GM12878 (cell line): ENCODE measurements at regions not wholly inside any gene's neighbourhood (a gene's known extent, or its start where the extent isn't known, plus 50 kb on each side); places are given as distances from the start of the nearest gene placed in this dataset.

ENCODE experiments used
- ATAC-seq: fragments of 200-7000 bp; cut with Tn5 transposase; 3 replicates; pipeline ENCODE4 v1.9.1; 2020; ENCODE audit warnings: mild to moderate bottlenecking, moderate library complexity
- BruUV-seq: library from RNA; stranded (reverse); fragments of 400-500 nt; replicated peaks from 2 replicates; lab custom pipeline; 2021; lab: Mats Ljungman, UMichigan
- CTCF ChIA-PET: fragments of 300-600 bp; sonication (Branson Sonifier 250); formaldehyde crosslinking; extraction: SDS; loops from one replicate; lab custom pipeline; 2021; ENCODE audit warnings: inconsistent platforms; lab: Yijun Ruan, JAX
- POLR2A ChIA-PET: fragments of 350-600 bp; formaldehyde crosslinking; extraction: SDS; loops from one replicate; lab custom pipeline; 2021; ENCODE audit warnings: inconsistent platforms; lab: Charles Lee
- RAD21 ChIA-PET: fragments of 300-600 bp; sonication (Branson Sonifier 250); formaldehyde crosslinking; loops from one replicate; lab custom pipeline; 2023; ENCODE audit warnings: antibody characterized with exemption; ENCODE audit not compliant: unreplicated experiment; lab: Charles Lee
- SMC1A ChIA-PET: fragments of 300-600 bp; sonication (Branson Sonifier 250); formaldehyde crosslinking; loops from one replicate; lab custom pipeline; 2023; ENCODE audit not compliant: unreplicated experiment, uncharacterized antibody; lab: Charles Lee
- DNase-seq: peaks from one replicate; pipeline ENCODE4 v3.0.0-alpha.2; 2011; ENCODE audit warnings: low read depth, low spot score
- FAIRE-seq: peaks from 3 replicates; lab custom pipeline; 2011; peaks lifted over from hg19 to GRCh38; lab: Jason Lieb, UNC
- H2AFZ ChIP-seq: 2 replicates; pipeline ENCODE4 v1.6.0; 2011; ENCODE audit warnings: low read depth, low read length, control low read depth; ENCODE audit not compliant: control insufficient read depth
- H3K27ac ChIP-seq: 2 replicates; pipeline ENCODE4 v1.5.1; 2011; ENCODE audit warnings: control low read depth; ENCODE audit not compliant: control insufficient read depth, insufficient read depth
- H3K27me3 ChIP-seq, 2 experiments: replicated peaks in 1 of 2; 2 replicates each; pipeline versions ENCODE4 v1.6.0 to v1.6.1; 2011; ENCODE audit warnings: low read length in 1 of 2; ENCODE audit not compliant: control insufficient read depth in 2 of 2, insufficient read depth in 2 of 2
- H3K36me3 ChIP-seq, 2 experiments: 2 replicates each; pipeline ENCODE4 v1.5.1; 2011; ENCODE audit warnings: low read length in 1 of 2; ENCODE audit not compliant: control insufficient read depth in 2 of 2, insufficient read depth in 2 of 2
- H3K4me1 ChIP-seq: 2 replicates; pipeline ENCODE4 v1.6.1; 2011; ENCODE audit warnings: mild to moderate bottlenecking, low read length, moderate library complexity, mixed read lengths; ENCODE audit not compliant: control insufficient read depth, insufficient read depth
- H3K4me2 ChIP-seq: 2 replicates; pipeline ENCODE4 v1.6.0; 2011; ENCODE audit warnings: control low read depth; ENCODE audit not compliant: control insufficient read depth, insufficient read depth
- H3K4me3 ChIP-seq: fragments of 200-600 bp; sonication (generic); 2 replicates; pipeline ENCODE4 v1.5.1; 2016
- H3K79me2 ChIP-seq: 2 replicates; pipeline ENCODE4 v1.6.0; 2011; ENCODE audit warnings: low read length; ENCODE audit not compliant: control insufficient read depth, insufficient read depth
- H3K9ac ChIP-seq: 2 replicates; pipeline ENCODE4 v1.8.0; 2011; ENCODE audit warnings: low read length, control low read depth, mixed read lengths; ENCODE audit not compliant: control insufficient read depth, insufficient read depth
- H3K9me3 ChIP-seq: replicated peaks from 3 replicates; pipeline ENCODE4 v1.5.1; 2011; ENCODE audit warnings: mild to moderate bottlenecking, low read length; ENCODE audit not compliant: control insufficient read depth, insufficient read depth
- H4K20me1 ChIP-seq: 2 replicates; pipeline ENCODE4 v1.6.0; 2011; ENCODE audit not compliant: control insufficient read depth, insufficient read depth
- CBX3 ChIP-seq: fragments of 200-600 bp; sonication (generic); IDR thresholded peaks from 2 replicates; pipeline ENCODE4 v1.6.1; 2016; ENCODE audit warnings: low read depth, borderline replicate concordance
- NR2F1 ChIP-seq: fragments of 450-650 bp; conservative IDR thresholded peaks from 2 replicates; pipeline ENCODE4 v1.6.1; 2017; ENCODE audit warnings: mild to moderate bottlenecking
- NRF1 ChIP-seq: conservative IDR thresholded peaks from 2 replicates; pipeline ENCODE4 v1.6.1; 2011; ENCODE audit warnings: mild to moderate bottlenecking, low read depth, low read length, improper control_type of control experiment
- POU2F2 ChIP-seq: IDR thresholded peaks from 3 replicates; pipeline ENCODE4 v1.6.1; 2011; ENCODE audit warnings: low read depth, mild to moderate bottlenecking, low read length, borderline replicate concordance
- RELA ChIP-seq: fragments of 450-650 bp; IDR thresholded peaks from 2 replicates; pipeline ENCODE4 v1.8.0; 2014; ENCODE audit warnings: borderline replicate concordance; ENCODE audit not compliant: partially characterized antibody
- RUNX3 ChIP-seq: IDR thresholded peaks from 2 replicates; pipeline ENCODE4 v1.6.1; 2012; ENCODE audit warnings: low read length, inconsistent platforms
- STAT1 ChIP-seq: fragments of 450-650 bp; conservative IDR thresholded peaks from 2 replicates; pipeline ENCODE4 v1.6.1; 2014; ENCODE audit warnings: antibody characterized with exemption, mild to moderate bottlenecking
- TAF1 ChIP-seq: IDR thresholded peaks from 2 replicates; pipeline ENCODE4 v1.6.1; 2011; ENCODE audit warnings: mild to moderate bottlenecking, low read depth, low read length, borderline replicate concordance
- ZNF384 ChIP-seq: IDR thresholded peaks from 2 replicates; pipeline ENCODE4 v1.6.1; 2012; ENCODE audit warnings: low read depth, mild to moderate bottlenecking, low read length, improper control_type of control experiment, borderline replicate concordance
- WGBS: methylation state at CpG from one replicate; pipeline ENCODE4 v1.1.6; 2016; ENCODE audit warnings: low lambda C conversion rate; ENCODE audit not compliant: insufficient replicate concordance, insufficient coverage; ENCODE audit errors: missing lambda C conversion rate; 5-methylcytosine and 5-hydroxymethylcytosine counted together
- in situ Hi-C: fragments of 300-500 bp; cut with MboI; formaldehyde crosslinking; loops from 9 replicates; pipeline ENCODE4 v1.14.3; 2018; ENCODE audit warnings: mixed read lengths
- intact Hi-C: fragments of 100-400 bp; cut with micrococcal nuclease; formaldehyde crosslinking; loops from one replicate; pipeline ENCODE4 v1.14.2; 2022; ENCODE audit not compliant: unreplicated experiment
- TF ChIP-seq, protein P1 (sequence below): IDR thresholded peaks from 2 replicates; pipeline ENCODE4 v1.6.1; 2012; ENCODE audit warnings: low read depth, low read length, improper control_type of control experiment

DNA sequence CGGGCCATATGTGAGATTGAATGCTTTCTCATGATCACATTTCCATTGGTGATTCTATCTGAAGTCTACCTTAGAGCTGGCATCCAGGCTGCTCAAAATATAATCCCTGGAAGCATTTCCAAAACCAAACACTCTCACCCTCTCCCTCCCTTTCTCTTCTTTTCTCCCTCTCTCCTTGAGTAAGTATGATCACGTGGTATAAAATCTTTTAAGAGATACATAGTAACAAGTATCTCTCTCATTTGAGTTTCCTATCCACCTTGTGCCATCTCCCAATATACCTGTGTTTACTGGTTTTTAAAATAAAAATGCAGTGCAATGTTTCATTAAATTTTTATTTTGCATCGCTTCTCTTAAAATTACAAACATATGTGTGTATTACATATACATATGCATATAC, 350.9 kb upstream of the KCNH8 start (continued):
- TF ChIP-seq ZNF384 (no peak), STAT1 (no peak), NRF1 (no peak), RELA (no peak)

DNA sequence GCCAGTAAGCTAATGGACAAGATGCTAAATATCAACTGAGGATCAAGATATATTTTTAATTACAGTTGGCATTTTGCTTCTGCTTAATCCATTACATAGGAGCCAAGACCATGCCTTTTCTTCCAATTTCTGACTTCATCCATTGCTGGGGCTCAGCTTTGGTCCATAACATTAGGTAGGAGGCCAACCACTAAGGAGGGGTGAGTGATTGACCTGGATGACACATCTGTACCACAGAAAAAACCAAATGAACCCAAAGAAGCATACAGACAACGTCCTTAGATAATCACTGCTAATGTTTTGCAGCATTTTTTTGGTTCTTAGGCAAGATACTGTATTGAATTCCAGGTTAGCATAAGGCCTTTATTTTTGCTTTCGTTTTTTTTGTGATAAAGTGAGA, 353.2 kb upstream of the KCNH8 start:
- no peaks in the 10 kb centered on the region for H3K36me3 ChIP-seq
- 6% methylated on average over 2 of the region's 2 CpGs for WGBS
- H3K4me2 ChIP-seq, result no peak overlapping the region
- no peak for ATAC-seq
- in situ Hi-C loops, result no loop called here
- TF ChIP-seq CBX3, result no peak
- TF ChIP-seq, protein P1, sequence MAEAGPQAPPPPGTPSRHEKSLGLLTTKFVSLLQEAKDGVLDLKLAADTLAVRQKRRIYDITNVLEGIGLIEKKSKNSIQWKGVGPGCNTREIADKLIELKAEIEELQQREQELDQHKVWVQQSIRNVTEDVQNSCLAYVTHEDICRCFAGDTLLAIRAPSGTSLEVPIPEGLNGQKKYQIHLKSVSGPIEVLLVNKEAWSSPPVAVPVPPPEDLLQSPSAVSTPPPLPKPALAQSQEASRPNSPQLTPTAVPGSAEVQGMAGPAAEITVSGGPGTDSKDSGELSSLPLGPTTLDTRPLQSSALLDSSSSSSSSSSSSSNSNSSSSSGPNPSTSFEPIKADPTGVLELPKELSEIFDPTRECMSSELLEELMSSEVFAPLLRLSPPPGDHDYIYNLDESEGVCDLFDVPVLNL, result no peak
- TF ChIP-seq RUNX3, result no peak
- TF ChIP-seq TAF1, result no peak
- no peak for TF ChIP-seq NR2F1
- no peak for TF ChIP-seq POU2F2
- TF ChIP-seq, all 136 proteins: peak for 0
- Histone ChIP-seq H3K4me3 (no peak overlapping the region), H3K27me3 (no peaks in the 10 kb centered on the region), H3K9ac (no peak overlapping the region), H2AFZ (no peak overlapping the region), H3K4me1 (no peaks in the 10 kb centered on the region), H3K9me3 (no peaks in the 10 kb centered on the region), H3K27ac (no peak overlapping the region), H3K79me2 (no peaks in the 10 kb centered on the region), H4K20me1 (no peaks in the 10 kb centered on the region)
- ChIA-PET CTCF (interaction anchor here (1.0 kb wide), 1 partner anchor 13 kb away, joined by 3 read pairs; no protein-coding TSS in a partner anchor), POLR2A (no interaction called here), RAD21 (no interaction called here), SMC1A (no interaction called here)
- FAIRE-seq (no peak), DNase-seq (no peak)
- intact Hi-C loops, result no loop called here
- no TSS peak for BruUV-seq
